HFFc6 (cell line): ENCODE measurements at regions not wholly inside any gene's neighbourhood (a gene's known extent, or its start where the extent isn't known, plus 50 kb on each side); places are given as distances from the start of the nearest gene placed in this dataset.

ENCODE experiments used
- DNase-seq: peaks from one replicate; pipeline ENCODE4 v3.0.0-alpha.2; 2018
- H3K27ac Mint-ChIP-seq: 2 replicates; pipeline ENCODE4 v1.8.0; 2020; ENCODE audit warnings: mild to moderate bottlenecking, mixed read lengths
- H3K27me3 Mint-ChIP-seq: 2 replicates; pipeline ENCODE4 v1.8.0; 2021; ENCODE audit warnings: mild to moderate bottlenecking, moderate library complexity, mixed read lengths; ENCODE audit not compliant: insufficient read depth
- H3K36me3 Mint-ChIP-seq: 2 replicates; pipeline ENCODE4 v1.8.0; 2021; ENCODE audit warnings: low read depth, mixed read lengths
- H3K4me1 Mint-ChIP-seq: 2 replicates; pipeline ENCODE4 v1.8.0; 2020; ENCODE audit warnings: low read depth, mixed read lengths
- H3K4me3 Mint-ChIP-seq: 2 replicates; pipeline ENCODE4 v1.8.0; 2020; ENCODE audit warnings: mild to moderate bottlenecking, moderate library complexity, mixed read lengths
- H3K9me3 Mint-ChIP-seq: 2 replicates; pipeline ENCODE4 v1.8.0; 2020; ENCODE audit warnings: mild to moderate bottlenecking, mixed read lengths
- CTCF ChIP-seq: fragments of 200-600 bp; sonication (generic); IDR thresholded peaks from 2 replicates; pipeline ENCODE4 v1.5.0; 2021; ENCODE audit warnings: antibody characterized with exemption, mild to moderate bottlenecking

- no peak overlapping the region for H3K27ac Mint-ChIP-seq
- no peak for DNase-seq
- H3K27me3 Mint-ChIP-seq, result peaks cover 2% of the 10 kb centered on the region; the same call in 1 of the 2 replicates
- H3K9me3 Mint-ChIP-seq, result peaks cover 50% of the 10 kb centered on the region
- no peaks in the 10 kb centered on the region for H3K4me1 Mint-ChIP-seq
- no peak for TF ChIP-seq CTCF
- H3K4me3 Mint-ChIP-seq, result no peak overlapping the region
- no peaks in the 10 kb centered on the region for H3K36me3 Mint-ChIP-seq
Measured at GRCh38 chr16:9545522-9546437, 454.3 kb downstream of the HAPSTR1 start.

- Mint-ChIP-seq H3K4me1 (no peaks in the 10 kb centered on the region), H3K36me3 (no peaks in the 10 kb centered on the region), H3K4me3 (no peak overlapping the region), H3K9me3 (peaks cover 53% of the 10 kb centered on the region), H3K27ac (no peak overlapping the region), H3K27me3 (peaks cover 2% of the 10 kb centered on the region; the same call in 1 of the 2 replicates)
- TF ChIP-seq CTCF, result no peak
- no peak for DNase-seq
Measured at GRCh38 chr16:9546438-9546786, 455.0 kb downstream of the HAPSTR1 start.

- Mint-ChIP-seq H3K9me3 (peaks cover 55% of the 10 kb centered on the region), H3K36me3 (no peaks in the 10 kb centered on the region), H3K27me3 (peaks cover 2% of the 10 kb centered on the region; the same call in 1 of the 2 replicates), H3K4me1 (no peaks in the 10 kb centered on the region), H3K27ac (no peak overlapping the region), H3K4me3 (no peak overlapping the region)
- DNase-seq, result no peak
- no peak for TF ChIP-seq CTCF
Measured at GRCh38 chr16:9549487-9549886, 458.0 kb downstream of the HAPSTR1 start.

- H3K4me1 Mint-ChIP-seq, result no peaks in the 10 kb centered on the region
- no peak for DNase-seq
- no peak overlapping the region for H3K27ac Mint-ChIP-seq
- H3K9me3 Mint-ChIP-seq, result peaks cover 52% of the 10 kb centered on the region
- H3K36me3 Mint-ChIP-seq, result no peaks in the 10 kb centered on the region
- no peaks in the 10 kb centered on the region for H3K27me3 Mint-ChIP-seq
- no peak overlapping the region for H3K4me3 Mint-ChIP-seq
- TF ChIP-seq CTCF, result no peak
Measured at GRCh38 chr16:9555051-9555450, 463.6 kb downstream of the HAPSTR1 start.

GRCh38 chr16:9556949-9557665 is 465.7 kb downstream of the HAPSTR1 start:
- TF ChIP-seq CTCF, result no peak
- H3K4me3 Mint-ChIP-seq, result no peak overlapping the region
- H3K36me3 Mint-ChIP-seq, result peaks cover 7% of the 10 kb centered on the region; the same call in 1 of the 2 replicates
- no peaks in the 10 kb centered on the region for H3K4me1 Mint-ChIP-seq
- peaks cover 1% of the 10 kb centered on the region; the same call in 1 of the 2 replicates for H3K27me3 Mint-ChIP-seq
- no peak for DNase-seq
- peaks cover 59% of the 10 kb centered on the region for H3K9me3 Mint-ChIP-seq
- no peak overlapping the region for H3K27ac Mint-ChIP-seq
